GM12891 (cell line): ENCODE measurements at regions not wholly inside any gene's neighbourhood (a gene's known extent, or its start where the extent isn't known, plus 50 kb on each side); places are given as distances from the start of the nearest gene placed in this dataset.

ENCODE experiments used
- POLR2AphosphoS5 ChIP-seq: IDR thresholded peaks from 2 replicates; pipeline ENCODE4 v1.6.1; 2011; ENCODE audit warnings: low read depth, low read length, control low read depth
- TAF1 ChIP-seq: IDR thresholded peaks from 2 replicates; pipeline ENCODE4 v1.6.1; 2011; ENCODE audit warnings: low read depth, low read length, control low read depth

- TF ChIP-seq POLR2AphosphoS5 (no peak), TAF1 (no peak)
These were observed 56.7 kb upstream of the GALNT9 start for GRCh38 chr12:132385923-132386751.
